ENCODE measurements at regions not wholly inside any gene's neighbourhood (a gene's known extent, or its start where the extent isn't known, plus 50 kb on each side); places are given as distances from the start of the nearest gene placed in this dataset.

DNA sequence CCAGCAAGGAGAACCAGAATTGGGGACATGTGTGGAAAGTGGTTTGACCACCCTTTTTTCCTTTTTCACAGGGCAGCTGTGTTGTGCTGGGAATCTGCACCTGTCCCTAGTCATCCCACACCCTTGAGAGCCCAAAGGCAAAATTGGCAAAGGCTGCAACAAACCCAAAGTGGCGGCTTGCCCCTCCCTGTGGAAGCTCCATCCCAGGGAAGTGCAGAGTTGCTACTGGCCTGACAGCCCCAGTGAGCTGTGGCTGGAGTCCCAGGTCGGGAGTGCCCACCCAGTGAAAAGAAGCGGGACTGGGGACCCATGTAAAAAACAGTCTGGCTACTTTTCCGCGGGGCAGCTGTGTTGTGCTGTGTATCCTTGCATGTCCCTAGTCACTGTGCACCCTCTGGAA is 109.1 kb upstream of the GRM3 start:
- H3K27ac ChIP-seq (ENCODE audit: low read depth in 1 of 2, low read length in 2 of 2), result no peak overlapping the region
- TF ChIP-seq, protein P1, sequence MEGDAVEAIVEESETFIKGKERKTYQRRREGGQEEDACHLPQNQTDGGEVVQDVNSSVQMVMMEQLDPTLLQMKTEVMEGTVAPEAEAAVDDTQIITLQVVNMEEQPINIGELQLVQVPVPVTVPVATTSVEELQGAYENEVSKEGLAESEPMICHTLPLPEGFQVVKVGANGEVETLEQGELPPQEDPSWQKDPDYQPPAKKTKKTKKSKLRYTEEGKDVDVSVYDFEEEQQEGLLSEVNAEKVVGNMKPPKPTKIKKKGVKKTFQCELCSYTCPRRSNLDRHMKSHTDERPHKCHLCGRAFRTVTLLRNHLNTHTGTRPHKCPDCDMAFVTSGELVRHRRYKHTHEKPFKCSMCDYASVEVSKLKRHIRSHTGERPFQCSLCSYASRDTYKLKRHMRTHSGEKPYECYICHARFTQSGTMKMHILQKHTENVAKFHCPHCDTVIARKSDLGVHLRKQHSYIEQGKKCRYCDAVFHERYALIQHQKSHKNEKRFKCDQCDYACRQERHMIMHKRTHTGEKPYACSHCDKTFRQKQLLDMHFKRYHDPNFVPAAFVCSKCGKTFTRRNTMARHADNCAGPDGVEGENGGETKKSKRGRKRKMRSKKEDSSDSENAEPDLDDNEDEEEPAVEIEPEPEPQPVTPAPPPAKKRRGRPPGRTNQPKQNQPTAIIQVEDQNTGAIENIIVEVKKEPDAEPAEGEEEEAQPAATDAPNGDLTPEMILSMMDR (IDR thresholded peaks at IDR 0.05), result no peak
- H3K9me3 Mint-ChIP-seq, result peaks cover 3% of the 10 kb centered on the region
- H3K36me3 ChIP-seq (ENCODE audit: insufficient read depth, low read length), result no peaks in the 10 kb centered on the region
- H3K27ac Mint-ChIP-seq, result no peak overlapping the region
- no peaks in the 10 kb centered on the region for H3K36me3 Mint-ChIP-seq (ENCODE audit: low read depth)
- H3K9me3 ChIP-seq (ENCODE audit: control insufficient read depth in 1 of 2, insufficient read depth in 1 of 2, low read length in 2 of 2), result peaks cover 0 to 15% of the 10 kb centered on the region in 2 experiments
- ChIA-PET CTCF (no interaction called here), POLR2A (no interaction called here)
- no peak overlapping the region for H3K4me3 Mint-ChIP-seq
- no peaks in the 10 kb centered on the region for H3K27me3 ChIP-seq (ENCODE audit: control insufficient read depth in 1 of 2, insufficient read depth in 2 of 2, low read length in 2 of 2)
- H3K27me3 Mint-ChIP-seq, result no peaks in the 10 kb centered on the region
- intact Hi-C loops (cut with DNase I, micrococcal nuclease), result no loop called here
- no peak overlapping the region for H3K4me3 ChIP-seq (ENCODE audit: low read length)
- H3K4me1 Mint-ChIP-seq (ENCODE audit: low read depth), result no peaks in the 10 kb centered on the region
- no peaks in the 10 kb centered on the region for H3K4me1 ChIP-seq (ENCODE audit: insufficient read depth, low read length)
- no peak for DNase-seq
- no peak for ATAC-seq (ENCODE audit: poor library complexity)

DNA sequence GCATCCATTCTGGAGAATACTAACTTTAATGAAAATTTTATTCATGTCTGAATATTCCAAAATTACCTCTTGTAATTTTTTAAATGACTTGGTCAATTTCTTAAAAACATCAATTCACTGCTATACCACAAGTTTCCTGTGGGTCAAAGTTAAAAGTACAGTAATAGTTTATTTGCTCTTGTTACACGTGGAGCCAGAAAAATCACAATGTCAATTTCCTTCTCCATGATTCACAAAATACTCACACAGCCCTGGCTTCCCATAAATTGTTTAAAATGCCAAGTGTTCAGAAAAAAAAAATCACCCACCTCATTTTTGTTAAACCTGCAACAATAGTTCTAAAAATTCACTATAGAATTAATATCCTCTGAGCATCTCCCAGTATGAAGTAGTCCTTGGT is 139.5 kb upstream of the GRM3 start:
- no peaks in the 10 kb centered on the region for H3K27me3 ChIP-seq (ENCODE audit: control insufficient read depth in 1 of 2, insufficient read depth in 2 of 2, low read length in 2 of 2)
- no peaks in the 10 kb centered on the region for H3K4me1 ChIP-seq (ENCODE audit: insufficient read depth, low read length)
- ChIA-PET POLR2A (no interaction called here), CTCF (no interaction called here)
- no peak overlapping the region for H3K4me3 ChIP-seq (ENCODE audit: low read length)
- H3K9me3 ChIP-seq (ENCODE audit: control insufficient read depth in 1 of 2, insufficient read depth in 1 of 2, low read length in 2 of 2), result peaks cover 0 to 4% of the 10 kb centered on the region in 2 experiments
- H3K9me3 Mint-ChIP-seq, result no peaks in the 10 kb centered on the region
- H3K27ac Mint-ChIP-seq, result no peak overlapping the region
- TF ChIP-seq, protein P1 (IDR thresholded peaks at IDR 0.05), result no peak
- ATAC-seq (ENCODE audit: poor library complexity) (no peak), DNase-seq (no peak)
- intact Hi-C loops (cut with DNase I, micrococcal nuclease), result no loop called here
- no peaks in the 10 kb centered on the region for H3K36me3 ChIP-seq (ENCODE audit: insufficient read depth, low read length)
- H3K4me3 Mint-ChIP-seq, result no peak overlapping the region
- H3K36me3 Mint-ChIP-seq (ENCODE audit: low read depth), result no peaks in the 10 kb centered on the region
- no peaks in the 10 kb centered on the region for H3K27me3 Mint-ChIP-seq
- H3K27ac ChIP-seq (ENCODE audit: low read depth in 1 of 2, low read length in 2 of 2), result no peak overlapping the region
- no peaks in the 10 kb centered on the region for H3K4me1 Mint-ChIP-seq (ENCODE audit: low read depth)

DNA sequence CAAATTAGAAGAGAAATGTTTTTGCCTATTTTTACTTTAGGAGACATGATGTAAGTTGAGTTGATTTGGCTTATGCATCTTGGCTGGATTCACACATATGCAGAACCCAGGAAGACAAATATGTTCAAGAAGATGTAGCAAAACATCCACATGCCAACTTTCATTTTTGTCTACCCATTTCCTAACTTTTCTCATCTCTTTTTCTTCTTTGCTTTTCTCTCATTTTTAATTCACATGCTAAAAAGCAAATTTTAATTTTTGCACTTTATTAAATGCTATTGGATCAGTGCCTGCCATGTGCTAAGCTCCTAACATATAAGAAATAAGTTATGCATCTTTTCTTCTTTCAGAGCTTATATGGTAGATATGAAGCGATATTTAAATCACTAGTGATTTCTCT is 143.7 kb upstream of the GRM3 start:
- Mint-ChIP-seq H3K4me1 (ENCODE audit: low read depth) (no peaks in the 10 kb centered on the region), H3K27ac (no peak overlapping the region), H3K36me3 (ENCODE audit: low read depth) (no peaks in the 10 kb centered on the region), H3K27me3 (no peaks in the 10 kb centered on the region), H3K4me3 (no peak overlapping the region), H3K9me3 (no peaks in the 10 kb centered on the region)
- no peak for DNase-seq
- no peak for ATAC-seq (ENCODE audit: poor library complexity)
- ChIA-PET CTCF (interaction anchor here (0.9 kb wide), 1 partner anchor 13 kb away, joined by 3 read pairs; no protein-coding TSS in a partner anchor), POLR2A (no interaction called here)
- no peaks in the 10 kb centered on the region for H3K4me1 ChIP-seq (ENCODE audit: insufficient read depth, low read length)
- H3K27ac ChIP-seq (ENCODE audit: low read depth in 1 of 2, low read length in 2 of 2), result no peak overlapping the region
- TF ChIP-seq, protein P1 (IDR thresholded peaks at IDR 0.05), result no peak
- intact Hi-C loops (cut with DNase I, micrococcal nuclease), result no loop called here
- no peaks in the 10 kb centered on the region for H3K27me3 ChIP-seq (ENCODE audit: control insufficient read depth in 1 of 2, insufficient read depth in 2 of 2, low read length in 2 of 2)
- H3K4me3 ChIP-seq (ENCODE audit: low read length), result no peak overlapping the region
- H3K36me3 ChIP-seq (ENCODE audit: insufficient read depth, low read length), result no peaks in the 10 kb centered on the region
- H3K9me3 ChIP-seq (ENCODE audit: control insufficient read depth in 1 of 2, insufficient read depth in 1 of 2, low read length in 2 of 2), result peaks cover 4% of the 10 kb centered on the region in 2 experiments

Data from CD4-positive, alpha-beta T cell (primary cell).